Fibroblast of lung (primary cell): ENCODE measurements at regions not wholly inside any gene's neighbourhood (a gene's known extent, or its start where the extent isn't known, plus 50 kb on each side); places are given as distances from the start of the nearest gene placed in this dataset.

Experiments used
- DNase-seq, 2 donors: peaks; one replicate each; pipeline versions ENCODE4 v3.0.0 to v3.0.0-alpha.2; 2010; ENCODE audit warnings: low read depth in 2 of 2
- H2AFZ ChIP-seq: 2 replicates; pipeline ENCODE4 v1.5.1; 2012; ENCODE audit warnings: low read length, control low read depth, inconsistent platforms
- H3K27ac ChIP-seq: 2 replicates; pipeline ENCODE4 v1.5.1; 2011; ENCODE audit warnings: low read length, control low read depth; ENCODE audit not compliant: insufficient read depth
- H3K27me3 ChIP-seq: 2 replicates; pipeline ENCODE4 v1.5.1; 2011; ENCODE audit warnings: mild to moderate bottlenecking, low read length; ENCODE audit not compliant: control insufficient read depth, insufficient read depth
- H3K36me3 ChIP-seq: 2 replicates; pipeline ENCODE4 v1.5.1; 2011; ENCODE audit warnings: low read length; ENCODE audit not compliant: control insufficient read depth, insufficient read depth
- H3K4me1 ChIP-seq: 2 replicates; pipeline ENCODE4 v1.5.1; 2011; ENCODE audit warnings: low read length; ENCODE audit not compliant: control insufficient read depth, insufficient read depth; ENCODE audit errors: extremely low read depth
- H3K4me2 ChIP-seq: 2 replicates; pipeline ENCODE4 v1.5.1; 2011; ENCODE audit warnings: low read length, control low read depth; ENCODE audit not compliant: insufficient read depth; ENCODE audit errors: extremely low read depth
- H3K4me3 ChIP-seq, 4 experiments: fragments of 200-600 bp in 1 of 4; sonication (generic) in 1 of 4; replicated peaks in 1 of 4; 2 replicates each; pipeline ENCODE4 v1.5.1; 2011 to 2016; ENCODE audit warnings: low read length in 4 of 4, low read depth in 3 of 4, mild to moderate bottlenecking in 3 of 4, control low read depth in 2 of 4, inconsistent platforms in 1 of 4, mixed read lengths in 1 of 4; ENCODE audit not compliant: insufficient read depth in 1 of 4; ENCODE audit errors: control extremely low read depth in 1 of 4
- H3K79me2 ChIP-seq: 2 replicates; pipeline ENCODE4 v1.5.1; 2012; ENCODE audit warnings: mild to moderate bottlenecking, low read length, inconsistent platforms; ENCODE audit not compliant: control insufficient read depth, insufficient read depth
- H3K9ac ChIP-seq: 2 replicates; pipeline ENCODE4 v1.5.1; 2011; ENCODE audit warnings: mild to moderate bottlenecking, low read length, control low read depth; ENCODE audit not compliant: insufficient read depth
- H3K9me3 ChIP-seq: 2 replicates; pipeline ENCODE4 v1.5.1; 2012; ENCODE audit warnings: low read depth, low read length; ENCODE audit not compliant: control insufficient read depth, insufficient read depth
- H4K20me1 ChIP-seq: 2 replicates; pipeline ENCODE4 v1.5.1; 2011; ENCODE audit warnings: low read length; ENCODE audit not compliant: control insufficient read depth, insufficient read depth; ENCODE audit errors: extremely low read depth
- EZH2 ChIP-seq: IDR thresholded peaks from 2 replicates; pipeline ENCODE4 v1.5.1; 2012; ENCODE audit warnings: low read length, control low read depth, mild to moderate bottlenecking; ENCODE audit errors: missing control alignments
- TF ChIP-seq, protein P1 (sequence below), 2 donors: IDR thresholded peaks in 1 of 2; conservative IDR thresholded peaks in 1 of 2; 1 replicate in 1 of 2; 2 replicates in 1 of 2; pipeline ENCODE4 v1.5.1; 2011 to 2012; ENCODE audit warnings: low read length in 2 of 2, control low read depth in 1 of 2, inconsistent platforms in 1 of 2, low read depth in 1 of 2, mild to moderate bottlenecking in 1 of 2

DNA sequence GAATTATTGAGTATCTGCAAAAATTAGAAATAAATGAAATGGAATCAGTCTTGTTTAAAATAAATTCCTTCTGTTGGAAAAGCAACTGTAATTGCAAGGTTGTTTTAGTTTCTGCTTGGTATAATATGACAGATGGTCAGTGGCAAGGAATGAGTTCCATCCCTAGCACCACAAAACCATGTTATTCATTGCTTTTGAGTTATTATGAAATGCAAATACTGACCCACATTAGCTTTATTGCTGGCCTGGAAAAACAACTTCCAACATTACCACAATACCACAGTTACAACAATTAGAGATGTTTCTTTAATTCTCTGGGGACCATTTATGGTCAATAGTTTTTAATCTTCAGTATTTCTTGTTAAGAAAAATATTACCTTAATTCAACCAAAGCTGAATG, 194.4 kb downstream of the TMA16 start:
- Histone ChIP-seq H3K4me1 (peaks cover 17% of the 10 kb centered on the region), H3K9me3 (no peaks in the 10 kb centered on the region), H4K20me1 (no peaks in the 10 kb centered on the region), H3K36me3 (no peaks in the 10 kb centered on the region), H3K27me3 (no peaks in the 10 kb centered on the region), H3K4me2 (no peak overlapping the region), H3K79me2 (no peaks in the 10 kb centered on the region), H3K27ac (no peak overlapping the region), H3K4me3 (no peak overlapping the region), H2AFZ (no peak overlapping the region), H3K9ac (no peak overlapping the region)
- no peak for TF ChIP-seq EZH2
- TF ChIP-seq, protein P1, sequence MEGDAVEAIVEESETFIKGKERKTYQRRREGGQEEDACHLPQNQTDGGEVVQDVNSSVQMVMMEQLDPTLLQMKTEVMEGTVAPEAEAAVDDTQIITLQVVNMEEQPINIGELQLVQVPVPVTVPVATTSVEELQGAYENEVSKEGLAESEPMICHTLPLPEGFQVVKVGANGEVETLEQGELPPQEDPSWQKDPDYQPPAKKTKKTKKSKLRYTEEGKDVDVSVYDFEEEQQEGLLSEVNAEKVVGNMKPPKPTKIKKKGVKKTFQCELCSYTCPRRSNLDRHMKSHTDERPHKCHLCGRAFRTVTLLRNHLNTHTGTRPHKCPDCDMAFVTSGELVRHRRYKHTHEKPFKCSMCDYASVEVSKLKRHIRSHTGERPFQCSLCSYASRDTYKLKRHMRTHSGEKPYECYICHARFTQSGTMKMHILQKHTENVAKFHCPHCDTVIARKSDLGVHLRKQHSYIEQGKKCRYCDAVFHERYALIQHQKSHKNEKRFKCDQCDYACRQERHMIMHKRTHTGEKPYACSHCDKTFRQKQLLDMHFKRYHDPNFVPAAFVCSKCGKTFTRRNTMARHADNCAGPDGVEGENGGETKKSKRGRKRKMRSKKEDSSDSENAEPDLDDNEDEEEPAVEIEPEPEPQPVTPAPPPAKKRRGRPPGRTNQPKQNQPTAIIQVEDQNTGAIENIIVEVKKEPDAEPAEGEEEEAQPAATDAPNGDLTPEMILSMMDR (conservative IDR thresholded peaks at IDR 0.05 in 1 of 2, IDR thresholded peaks at IDR 0.05 in 1 of 2; ENCODE audit: low read depth in 1 of 2, low read length in 2 of 2), result no peak
- DNase-seq, result no peak

DNA sequence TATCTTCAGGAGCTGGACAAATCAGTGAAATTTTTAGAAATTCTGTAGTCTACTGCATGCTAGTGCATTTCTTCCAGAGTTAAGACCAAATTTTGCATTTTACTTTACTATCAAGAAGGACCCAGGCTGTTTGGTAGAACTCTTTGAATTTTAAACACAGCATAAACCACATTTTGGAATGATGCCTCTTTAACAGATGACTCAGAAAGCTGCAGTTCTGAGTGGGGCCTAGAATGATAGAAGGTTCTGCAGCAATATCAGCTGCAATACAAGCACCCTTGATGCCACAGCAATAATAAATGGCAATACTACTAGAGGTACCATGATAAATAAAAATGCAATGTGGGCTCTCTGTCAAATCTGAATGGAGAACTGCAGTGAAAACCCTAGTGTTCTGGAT, 198.7 kb downstream of the TMA16 start:
- Histone ChIP-seq H3K27me3 (no peaks in the 10 kb centered on the region), H2AFZ (no peak overlapping the region), H4K20me1 (no peaks in the 10 kb centered on the region), H3K36me3 (no peaks in the 10 kb centered on the region), H3K79me2 (no peaks in the 10 kb centered on the region), H3K4me2 (peak overlapping the region; percentile 66), H3K4me3 (no peak overlapping the region), H3K9me3 (no peaks in the 10 kb centered on the region), H3K27ac (peak overlapping the region; percentile 55), H3K9ac (no peak overlapping the region), H3K4me1 (peaks cover 20% of the 10 kb centered on the region)
- DNase-seq, result peak; percentile 59 to 81
- TF ChIP-seq EZH2, result no peak
- TF ChIP-seq, protein P1 (conservative IDR thresholded peaks at IDR 0.05 in 1 of 2, IDR thresholded peaks at IDR 0.05 in 1 of 2; ENCODE audit: low read depth in 1 of 2, low read length in 2 of 2), result no peak

DNA sequence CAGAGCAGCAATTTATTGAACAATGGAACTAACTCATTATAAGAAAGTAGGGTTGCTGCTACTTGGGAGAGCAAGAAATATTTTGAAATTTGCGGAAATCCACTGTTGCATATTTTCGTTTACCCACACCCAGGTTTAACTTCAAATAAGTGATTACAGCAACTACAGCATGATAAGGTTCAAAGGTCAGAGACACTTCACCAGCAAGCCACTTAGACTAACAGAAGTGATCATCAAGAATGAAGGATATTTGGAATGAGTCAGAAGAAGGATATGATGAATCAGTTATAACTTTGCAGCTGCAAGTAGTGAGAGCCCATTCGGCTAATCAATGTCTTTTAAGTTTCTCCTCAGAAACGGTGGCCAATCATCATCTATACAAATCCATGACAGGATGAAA, 199.3 kb downstream of the TMA16 start:
- peak; percentile 53 to 92 for DNase-seq
- H3K36me3 ChIP-seq, result no peaks in the 10 kb centered on the region
- H3K9me3 ChIP-seq, result no peaks in the 10 kb centered on the region
- no peak for TF ChIP-seq EZH2
- TF ChIP-seq, protein P1 (conservative IDR thresholded peaks at IDR 0.05 in 1 of 2, IDR thresholded peaks at IDR 0.05 in 1 of 2; ENCODE audit: low read depth in 1 of 2, low read length in 2 of 2), result no peak
- H2AFZ ChIP-seq, result no peak overlapping the region
- H3K79me2 ChIP-seq, result no peaks in the 10 kb centered on the region
- peak overlapping the region; percentile 66 for H3K4me2 ChIP-seq
- H3K9ac ChIP-seq, result no peak overlapping the region
- H3K27ac ChIP-seq, result peak overlapping the region; percentile 55
- H3K27me3 ChIP-seq, result no peaks in the 10 kb centered on the region
- H4K20me1 ChIP-seq, result no peaks in the 10 kb centered on the region
- H3K4me3 ChIP-seq, result no peak overlapping the region
- H3K4me1 ChIP-seq, result peaks cover 20% of the 10 kb centered on the region
